Lower leg skin (tissue), 4 donors: ENCODE measurements at regions not wholly inside any gene's neighbourhood (a gene's known extent, or its start where the extent isn't known, plus 50 kb on each side); places are given as distances from the start of the nearest gene placed in this dataset.
"Not testable (repeated sequence)": the region's sequence is repeated elsewhere in the genome, so short reads cannot be mapped to it uniquely, and the experiment has no call there.

ENCODE experiments used
- DNase-seq, 2 donors: peaks; one replicate each; pipeline ENCODE4 v3.0.0-alpha.2; 2019; ENCODE audit warnings: low spot score in 2 of 2
- H3K4me3 ChIP-seq: fragments of 200-600 bp; sonication (generic); 2 replicates; pipeline ENCODE4 v1.5.1; 2017; ENCODE audit warnings: mild to moderate bottlenecking, low read depth; ENCODE audit not compliant: poor library complexity, severe bottlenecking
- POLR2A ChIP-seq, 2 donors: fragments of 450-650 bp; IDR thresholded peaks; one replicate each; pipeline ENCODE4 v1.6.1; 2016 to 2017; ENCODE audit warnings: antibody characterized with exemption in 2 of 2, mild to moderate bottlenecking in 1 of 2, moderate library complexity in 1 of 2
- WGBS, 2 donors: methylation state at CpG; one replicate each; pipeline ENCODE4 v1.1.5; 2018; 5-methylcytosine and 5-hydroxymethylcytosine counted together
- intact Hi-C: fragments of 100-400 bp; cut with DNase I; formaldehyde crosslinking; loops from one replicate; pipeline ENCODE4 v1.15.0; 2023; ENCODE audit warnings: low total_unique reads
- TF ChIP-seq, protein P1 (sequence below), 3 donors: fragments of 450-650 bp; IDR thresholded peaks; one replicate each; pipeline ENCODE4 v1.5.1; 2016; ENCODE audit warnings: antibody characterized with exemption in 3 of 3, mild to moderate bottlenecking in 3 of 3, moderate library complexity in 2 of 3

DNA sequence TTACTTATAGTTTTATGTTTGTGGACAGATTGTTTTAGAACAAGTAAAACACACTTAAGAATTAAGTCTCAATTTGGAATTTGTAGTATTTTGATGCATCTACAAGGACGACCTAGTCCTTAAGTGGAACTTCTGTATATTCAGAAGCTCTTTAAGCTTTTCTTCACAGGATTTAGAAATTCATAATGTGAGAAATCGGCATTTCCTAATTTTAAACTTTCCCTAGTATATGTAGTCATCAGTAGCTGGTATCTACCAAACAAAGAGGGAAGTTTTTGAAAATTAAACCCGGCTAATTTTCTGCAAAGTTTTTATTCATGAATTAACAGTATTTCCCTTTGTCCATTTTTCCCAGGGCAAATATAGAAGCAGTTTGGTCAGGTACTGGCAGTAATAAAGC is 203.6 kb downstream of the CDRT15L2 start:
- H3K4me3 ChIP-seq, result no peak overlapping the region
- intact Hi-C loops, result no loop called here
- TF ChIP-seq, protein P1, sequence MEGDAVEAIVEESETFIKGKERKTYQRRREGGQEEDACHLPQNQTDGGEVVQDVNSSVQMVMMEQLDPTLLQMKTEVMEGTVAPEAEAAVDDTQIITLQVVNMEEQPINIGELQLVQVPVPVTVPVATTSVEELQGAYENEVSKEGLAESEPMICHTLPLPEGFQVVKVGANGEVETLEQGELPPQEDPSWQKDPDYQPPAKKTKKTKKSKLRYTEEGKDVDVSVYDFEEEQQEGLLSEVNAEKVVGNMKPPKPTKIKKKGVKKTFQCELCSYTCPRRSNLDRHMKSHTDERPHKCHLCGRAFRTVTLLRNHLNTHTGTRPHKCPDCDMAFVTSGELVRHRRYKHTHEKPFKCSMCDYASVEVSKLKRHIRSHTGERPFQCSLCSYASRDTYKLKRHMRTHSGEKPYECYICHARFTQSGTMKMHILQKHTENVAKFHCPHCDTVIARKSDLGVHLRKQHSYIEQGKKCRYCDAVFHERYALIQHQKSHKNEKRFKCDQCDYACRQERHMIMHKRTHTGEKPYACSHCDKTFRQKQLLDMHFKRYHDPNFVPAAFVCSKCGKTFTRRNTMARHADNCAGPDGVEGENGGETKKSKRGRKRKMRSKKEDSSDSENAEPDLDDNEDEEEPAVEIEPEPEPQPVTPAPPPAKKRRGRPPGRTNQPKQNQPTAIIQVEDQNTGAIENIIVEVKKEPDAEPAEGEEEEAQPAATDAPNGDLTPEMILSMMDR (IDR thresholded peaks at IDR 0.05), result no peak
- no peak for TF ChIP-seq POLR2A (IDR thresholded peaks at IDR 0.05)
- DNase-seq, result no peak
- WGBS, 2 donors, result 90 to 91% methylated on average over 3 of the region's 3 CpGs

- no peak overlapping the region for H3K4me3 ChIP-seq
- TF ChIP-seq POLR2A (IDR thresholded peaks at IDR 0.05), result no peak
- TF ChIP-seq, protein P1 (IDR thresholded peaks at IDR 0.05), result no peak
- 34 to 60% methylated on average over 48 of the region's 48 CpGs for WGBS, 2 donors
- intact Hi-C loops, result no loop called here
- DNase-seq, result no peak
Observed at GRCh38 chr17:20784100-20784665, 204.7 kb downstream of the CDRT15L2 start.

DNA sequence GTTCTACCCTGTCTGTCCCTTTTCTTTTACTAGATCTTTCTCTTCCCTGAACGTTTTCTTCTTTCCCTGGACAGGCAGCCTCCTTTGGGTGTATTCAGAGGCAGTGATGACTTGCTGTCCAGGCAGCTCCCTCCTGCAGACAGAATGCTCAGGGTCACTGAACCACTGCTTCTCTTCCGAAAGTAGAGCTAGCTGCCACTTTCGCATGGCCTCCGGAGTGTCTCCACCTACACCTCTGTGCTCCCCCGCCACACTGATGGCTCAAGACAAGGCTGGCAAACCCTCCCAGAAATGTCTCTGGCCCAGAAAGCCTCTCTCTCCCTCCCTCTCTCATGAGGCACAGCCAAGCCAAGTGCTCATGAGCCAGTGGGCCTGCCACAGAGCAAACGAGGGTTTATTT is 207.8 kb downstream of the CDRT15L2 start:
- 77 to 81% methylated on average over 5 to 6 of the region's 6 CpGs for WGBS, 2 donors
- DNase-seq, result no peak
- no peak overlapping the region for H3K4me3 ChIP-seq
- intact Hi-C loops, result no loop called here
- TF ChIP-seq, protein P1 (IDR thresholded peaks at IDR 0.05), result no peak
- no peak for TF ChIP-seq POLR2A (IDR thresholded peaks at IDR 0.05)

DNA sequence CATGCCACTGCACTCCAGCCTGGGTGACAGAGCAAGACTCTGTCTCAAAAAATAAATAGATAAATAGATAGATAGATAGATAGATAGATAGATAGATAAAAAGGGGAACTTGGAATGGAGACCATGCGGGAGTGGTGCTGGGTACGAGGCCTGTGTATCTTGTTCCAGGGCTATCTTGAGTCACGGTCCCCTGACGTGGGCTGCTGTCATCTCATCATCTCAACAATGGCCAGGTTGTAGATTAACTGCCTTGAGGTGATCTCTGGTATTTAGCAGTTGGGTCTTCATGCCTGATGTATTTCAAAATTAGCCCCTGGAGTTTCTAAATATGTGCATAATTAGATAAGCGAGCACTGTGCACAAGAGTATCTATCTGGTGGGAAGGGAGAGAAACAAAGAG is 212.1 kb downstream of the CDRT15L2 start:
- TF ChIP-seq, protein P1 (IDR thresholded peaks at IDR 0.05), result no peak
- no peak for TF ChIP-seq POLR2A (IDR thresholded peaks at IDR 0.05)
- no peak overlapping the region for H3K4me3 ChIP-seq
- intact Hi-C loops, result no loop called here
- 91 to 94% methylated on average over 5 of the region's 5 CpGs for WGBS, 2 donors
- DNase-seq, result no peak

GRCh38 chr17:20794532-20794931 is 215.0 kb downstream of the CDRT15L2 start:
- DNase-seq, H3K4me3 ChIP-seq, intact Hi-C loops: not testable (repeated sequence)
- WGBS, 2 donors, result 67 to 80% methylated on average over 6 of the region's 6 CpGs

GRCh38 chr17:20797292-20797691 is 217.8 kb downstream of the CDRT15L2 start:
- no peak overlapping the region for H3K4me3 ChIP-seq
- DNase-seq, result no peak
- WGBS, 2 donors, result 82 to 83% methylated on average over 3 of the region's 3 CpGs
- intact Hi-C loops, result no loop called here
- TF ChIP-seq POLR2A (IDR thresholded peaks at IDR 0.05), result no peak
- TF ChIP-seq, protein P1 (IDR thresholded peaks at IDR 0.05), result no peak
